GM10248 (cell line): ENCODE measurements at regions not wholly inside any gene's neighbourhood (a gene's known extent, or its start where the extent isn't known, plus 50 kb on each side); places are given as distances from the start of the nearest gene placed in this dataset.
"Not testable (repeated sequence)": the region's sequence is repeated elsewhere in the genome, so short reads cannot be mapped to it uniquely, and the experiment has no call there.

Experiments used
- CTCF ChIA-PET: fragments of 300-600 bp; sonication (Branson Sonifier 250); formaldehyde crosslinking; extraction: SDS; loops from one replicate; lab custom pipeline; 2021; ENCODE audit warnings: antibody characterized with exemption; lab: Yijun Ruan, JAX
- POLR2A ChIA-PET: fragments of 350-650 bp; sonication (Branson Sonifier 250); formaldehyde crosslinking; extraction: SDS; loops from one replicate; lab custom pipeline; 2020; ENCODE audit warnings: antibody characterized with exemption; lab: Yijun Ruan, JAX
- DNase-seq: peaks from one replicate; pipeline ENCODE4 v3.0.0; 2012; ENCODE audit errors: extremely low spot score
- TF ChIP-seq, protein P1 (sequence below): IDR thresholded peaks from 2 replicates; pipeline ENCODE4 v1.5.1; 2012; ENCODE audit warnings: mild to moderate bottlenecking, low read depth; ENCODE audit errors: extremely low read depth, missing control alignments, control extremely low read depth

DNA sequence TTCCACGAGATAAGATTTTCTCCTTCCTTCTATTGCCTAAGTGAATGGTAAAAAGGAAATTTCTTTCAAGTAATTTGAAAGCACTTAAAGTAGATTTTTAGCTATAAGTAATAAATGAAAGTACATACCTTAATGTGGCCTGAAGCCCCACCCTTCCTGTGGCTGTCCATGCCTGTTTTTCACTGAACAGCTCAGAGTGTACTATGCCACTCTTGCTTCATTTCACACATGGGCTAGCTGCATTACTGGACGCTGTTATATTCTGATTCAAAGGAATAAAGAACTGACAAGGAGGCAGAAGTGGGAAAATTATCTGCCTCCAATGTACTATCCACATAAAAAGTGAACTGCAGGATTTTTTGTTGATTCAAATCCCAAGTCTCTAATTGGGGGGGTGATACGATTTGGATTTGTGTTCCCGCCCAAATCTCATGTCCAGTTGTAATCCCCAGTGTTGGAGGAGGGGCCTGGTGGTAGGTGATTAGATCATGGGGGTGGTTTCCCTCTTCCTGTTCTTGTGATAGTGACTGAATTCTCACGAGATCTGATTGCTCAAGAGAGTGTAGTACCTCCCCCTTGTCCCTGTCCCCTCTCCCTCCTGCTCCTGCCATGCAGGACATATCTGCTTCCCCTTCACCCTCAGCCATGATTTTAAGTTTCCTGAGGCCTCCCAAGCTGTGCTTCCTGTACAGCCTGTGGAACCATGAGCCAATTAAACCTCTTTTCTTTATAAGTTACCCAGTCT is 154.7 kb upstream of the SGCG start:
- TF ChIP-seq, protein P1, sequence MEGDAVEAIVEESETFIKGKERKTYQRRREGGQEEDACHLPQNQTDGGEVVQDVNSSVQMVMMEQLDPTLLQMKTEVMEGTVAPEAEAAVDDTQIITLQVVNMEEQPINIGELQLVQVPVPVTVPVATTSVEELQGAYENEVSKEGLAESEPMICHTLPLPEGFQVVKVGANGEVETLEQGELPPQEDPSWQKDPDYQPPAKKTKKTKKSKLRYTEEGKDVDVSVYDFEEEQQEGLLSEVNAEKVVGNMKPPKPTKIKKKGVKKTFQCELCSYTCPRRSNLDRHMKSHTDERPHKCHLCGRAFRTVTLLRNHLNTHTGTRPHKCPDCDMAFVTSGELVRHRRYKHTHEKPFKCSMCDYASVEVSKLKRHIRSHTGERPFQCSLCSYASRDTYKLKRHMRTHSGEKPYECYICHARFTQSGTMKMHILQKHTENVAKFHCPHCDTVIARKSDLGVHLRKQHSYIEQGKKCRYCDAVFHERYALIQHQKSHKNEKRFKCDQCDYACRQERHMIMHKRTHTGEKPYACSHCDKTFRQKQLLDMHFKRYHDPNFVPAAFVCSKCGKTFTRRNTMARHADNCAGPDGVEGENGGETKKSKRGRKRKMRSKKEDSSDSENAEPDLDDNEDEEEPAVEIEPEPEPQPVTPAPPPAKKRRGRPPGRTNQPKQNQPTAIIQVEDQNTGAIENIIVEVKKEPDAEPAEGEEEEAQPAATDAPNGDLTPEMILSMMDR, result no peak
- no peak for DNase-seq
- CTCF ChIA-PET, result interaction anchor here (1.3 to 2.5 kb wide), 4 partner anchors 11 to 225 kb away, joined by 3 to 8 read pairs (median 4); no protein-coding TSS in a partner anchor
- POLR2A ChIA-PET, result no interaction called here

DNA sequence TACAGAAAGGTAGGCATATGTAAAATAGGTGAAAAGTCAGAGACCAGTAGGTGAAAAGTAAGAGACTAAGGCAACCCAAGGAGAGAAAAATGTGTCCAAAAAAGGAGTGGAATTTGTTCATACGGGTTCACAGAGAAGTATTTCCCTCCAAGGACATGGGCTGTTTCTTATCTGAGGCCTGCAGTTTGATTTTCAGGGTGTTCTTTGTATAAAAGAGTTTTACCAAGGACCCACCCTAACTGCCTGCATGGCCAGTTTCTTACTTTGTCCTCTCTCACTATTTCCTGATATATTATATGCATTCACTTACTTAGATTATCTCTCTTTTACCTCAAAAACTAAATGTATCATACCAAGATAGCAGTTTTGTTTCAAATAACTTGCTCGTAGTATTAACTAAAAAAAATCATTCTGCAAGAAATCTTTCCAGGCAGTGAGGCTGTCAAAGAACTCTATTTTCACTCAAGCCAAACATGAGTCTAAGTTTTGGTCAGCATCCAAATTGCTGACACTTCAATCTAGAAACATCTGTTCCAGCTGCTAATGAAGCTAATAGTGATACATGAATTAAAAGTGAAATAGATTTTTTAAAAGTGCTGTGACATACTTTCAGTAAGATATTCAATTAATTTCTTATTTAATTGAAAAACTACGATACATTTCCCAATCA is 141.4 kb upstream of the SGCG start:
- TF ChIP-seq, protein P1, result no peak
- POLR2A ChIA-PET, result no interaction called here
- DNase-seq, result no peak
- CTCF ChIA-PET, result no interaction called here

DNA sequence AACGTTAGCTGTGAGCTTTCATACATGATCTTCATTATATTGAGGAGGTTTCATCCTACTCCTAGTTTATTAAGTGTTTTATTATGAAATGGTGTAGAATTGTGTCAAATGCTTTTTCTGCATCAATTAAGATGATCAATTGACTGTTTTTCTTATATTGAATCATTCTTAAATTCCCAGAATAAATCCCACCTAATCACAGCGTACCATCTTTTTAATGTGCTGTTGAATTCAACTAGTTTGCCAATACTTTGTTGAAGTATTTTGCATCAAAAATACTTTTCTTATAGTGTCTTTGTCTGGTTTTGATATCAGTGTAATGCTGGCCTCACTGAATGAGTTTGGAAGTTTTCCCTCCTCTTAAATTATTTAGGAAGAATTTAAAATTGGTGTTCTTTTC is 138.6 kb upstream of the SGCG start:
- TF ChIP-seq, protein P1, result no peak
- POLR2A ChIA-PET, result no interaction called here
- CTCF ChIA-PET, result no interaction called here
- no peak for DNase-seq

DNA sequence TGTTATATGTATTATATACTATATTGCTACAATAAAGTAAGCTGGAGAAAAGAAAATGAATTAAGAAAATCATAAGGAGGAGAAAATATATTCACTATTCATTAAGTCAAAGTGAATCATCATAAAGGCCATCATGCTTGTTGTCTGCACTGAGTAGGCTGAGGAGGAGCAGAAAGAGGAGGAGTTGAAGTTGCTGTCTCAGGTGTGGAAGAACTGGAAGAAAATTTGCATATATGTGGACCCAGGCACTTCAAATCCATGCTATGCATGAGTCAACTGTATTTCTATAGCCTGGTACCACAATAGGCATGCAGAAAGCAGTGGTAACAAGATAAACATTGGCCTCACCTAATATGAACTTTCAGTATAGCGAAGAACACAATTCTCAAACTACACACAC is 135.9 kb upstream of the SGCG start:
- CTCF ChIA-PET, result interaction anchor here (1.2 to 1.5 kb wide), 2 partner anchors 25 to 38 kb away, joined by 3 to 4 read pairs; no protein-coding TSS in a partner anchor
- POLR2A ChIA-PET, result no interaction called here
- no peak for DNase-seq
- TF ChIP-seq, protein P1, result no peak

DNA sequence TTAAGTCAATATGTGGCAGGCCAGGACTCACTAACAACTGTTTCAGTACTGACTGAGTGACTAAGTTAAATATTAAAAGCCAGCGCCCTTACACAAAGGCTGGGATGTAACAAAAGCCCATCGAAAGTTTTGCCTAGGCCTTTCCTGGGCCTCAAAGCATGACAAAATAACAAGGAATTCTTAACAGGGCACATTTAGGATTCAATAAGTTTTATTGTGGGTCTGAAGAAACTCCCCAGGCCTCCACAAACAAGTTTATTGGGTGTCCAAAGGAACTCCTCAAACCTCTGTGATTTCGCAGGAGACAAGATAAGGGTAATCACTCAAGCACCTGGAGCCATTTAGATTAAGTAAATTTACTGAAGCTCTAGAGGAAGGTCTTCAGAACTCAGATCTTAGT is 130.7 kb upstream of the SGCG start:
- CTCF ChIA-PET, result no interaction called here
- POLR2A ChIA-PET, result no interaction called here
- TF ChIP-seq, protein P1, result no peak
- DNase-seq, result no peak

DNA sequence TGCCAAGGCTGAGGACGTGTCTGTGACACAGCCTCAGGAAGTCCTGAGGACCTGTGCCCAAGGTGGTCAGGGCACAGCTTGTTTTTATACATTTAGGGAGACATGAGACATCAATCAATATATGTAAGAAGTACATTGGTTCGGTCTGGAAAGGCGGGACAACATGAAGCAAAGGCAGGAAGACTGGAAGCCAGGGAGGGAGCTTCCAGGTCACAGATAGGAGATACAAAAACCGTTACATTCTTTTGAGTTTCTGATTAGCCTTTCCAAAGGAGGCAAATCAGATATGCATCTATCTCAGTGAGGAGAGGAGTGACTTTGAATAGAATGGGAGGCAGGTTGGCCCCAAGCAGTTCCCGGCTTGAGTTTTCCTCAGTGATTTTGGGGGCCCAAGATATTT is 127.1 kb upstream of the SGCG start:
- POLR2A ChIA-PET, CTCF ChIA-PET, DNase-seq: not testable (repeated sequence)

DNA sequence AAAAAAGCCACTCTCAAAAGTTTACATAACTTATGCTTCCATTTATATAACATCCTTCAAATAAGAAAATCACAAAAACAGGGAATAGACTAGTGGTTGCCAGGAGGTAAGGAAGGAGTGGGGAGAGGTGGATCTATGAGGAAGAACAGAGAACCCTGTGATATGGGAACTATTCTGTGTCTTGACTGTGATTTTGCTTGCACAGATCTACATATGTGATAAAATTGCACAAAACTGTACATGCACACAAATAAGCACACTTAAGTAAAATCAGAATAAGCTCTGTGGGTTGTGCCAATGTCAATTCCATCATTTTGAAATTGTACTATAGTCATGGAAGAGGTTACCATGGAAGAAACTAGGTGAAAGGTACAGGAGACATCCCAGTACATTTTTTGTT is 121.6 kb upstream of the SGCG start:
- TF ChIP-seq, protein P1, result no peak
- no peak for DNase-seq
- ChIA-PET CTCF (no interaction called here), POLR2A (no interaction called here)
